ENCODE measurements at regions not wholly inside any gene's neighbourhood (a gene's known extent, or its start where the extent isn't known, plus 50 kb on each side); places are given as distances from the start of the nearest gene placed in this dataset.

- FAIRE-seq (no peak), DNase-seq (ENCODE audit: low read depth, low spot score) (no peak)
- Histone ChIP-seq H3K27ac (ENCODE audit: insufficient read depth, low read depth, low read length) (no peak overlapping the region), H2AFZ (ENCODE audit: low read depth, low read length) (no peak overlapping the region), H4K20me1 (replicated peaks; ENCODE audit: control insufficient read depth, extremely low read depth, insufficient read depth, low read length) (no peaks in the 10 kb centered on the region), H3K4me3 (replicated peaks in 1 of 3; ENCODE audit: insufficient read depth in 1 of 3, low read depth in 1 of 3, low read length in 3 of 3) (no peak overlapping the region), H3K27me3 (ENCODE audit: control insufficient read depth in 2 of 2, insufficient read depth in 2 of 2, low read length in 2 of 2) (no peaks in the 10 kb centered on the region), H3K36me3 (ENCODE audit: control insufficient read depth in 2 of 2, extremely low read depth in 1 of 2, insufficient read depth in 2 of 2, low read length in 2 of 2) (no peaks in the 10 kb centered on the region), H3K9ac (replicated peaks; ENCODE audit: extremely low read depth, insufficient read depth, low read length) (no peak overlapping the region), H3K4me2 (ENCODE audit: insufficient read depth, low read length) (no peak overlapping the region), H3K9me3 (replicated peaks; ENCODE audit: control insufficient read depth, insufficient read depth, low read length) (no peaks in the 10 kb centered on the region), H3K79me2 (ENCODE audit: control insufficient read depth, insufficient read depth, low read length) (no peaks in the 10 kb centered on the region), H3K4me1 (ENCODE audit: control insufficient read depth, extremely low read depth, insufficient read depth, low read length) (no peaks in the 10 kb centered on the region), H3K9me1 (replicated peaks; ENCODE audit: control insufficient read depth, extremely low read depth, insufficient read depth, low read length) (no peaks in the 10 kb centered on the region)
- POLR2A ChIA-PET, result no interaction called here
- CTCF ChIA-PET, result no interaction called here
- intact Hi-C loops (cut with micrococcal nuclease) (loop anchor here (5.0 kb wide), 1 partner anchor 818 kb away; no protein-coding TSS in a partner anchor), dilution Hi-C loops (cut with MboI; ENCODE audit: extremely low pct_ligation_motif_present, low sequenced_read_pairs) (no loop called here)
- BruUV-seq (replicated peaks), result no TSS peak
- TF ChIP-seq POLR2A (IDR thresholded peaks at IDR 0.05; ENCODE audit: low read depth, low read length) (no peak), POLR2AphosphoS5 (IDR thresholded peaks at IDR 0.05; ENCODE audit: insufficient read depth, low read depth, low read length) (no peak), CTCF (IDR thresholded peaks at IDR 0.05; ENCODE audit: extremely low read depth in 1 of 2, insufficient read depth in 1 of 2, low read depth in 1 of 2, low read length in 2 of 2) (no peak), JUN (IDR thresholded peaks at IDR 0.05; ENCODE audit: borderline replicate concordance, insufficient read depth, insufficient read length, low read depth) (no peak), GATA2 (IDR thresholded peaks at IDR 0.05; ENCODE audit: insufficient read depth, insufficient read length, low read depth, low read length) (no peak), EZH2 (IDR thresholded peaks at IDR 0.05; ENCODE audit: borderline replicate concordance, low read depth, low read length, severe bottlenecking) (no peak), MAX (IDR thresholded peaks at IDR 0.05; ENCODE audit: insufficient read depth, insufficient read length) (no peak), FOS (IDR thresholded peaks at IDR 0.05; ENCODE audit: borderline replicate concordance, insufficient read depth, low read length) (no peak), MYC (IDR thresholded peaks at IDR 0.05; ENCODE audit: low read depth, low read length) (no peak)
These were observed 666.6 kb upstream of the ARGLU1 start for GRCh38 chr13:107234319-107235073.
